ENCODE measurements at regions not wholly inside any gene's neighbourhood (a gene's known extent, or its start where the extent isn't known, plus 50 kb on each side); places are given as distances from the start of the nearest gene placed in this dataset.

DNA sequence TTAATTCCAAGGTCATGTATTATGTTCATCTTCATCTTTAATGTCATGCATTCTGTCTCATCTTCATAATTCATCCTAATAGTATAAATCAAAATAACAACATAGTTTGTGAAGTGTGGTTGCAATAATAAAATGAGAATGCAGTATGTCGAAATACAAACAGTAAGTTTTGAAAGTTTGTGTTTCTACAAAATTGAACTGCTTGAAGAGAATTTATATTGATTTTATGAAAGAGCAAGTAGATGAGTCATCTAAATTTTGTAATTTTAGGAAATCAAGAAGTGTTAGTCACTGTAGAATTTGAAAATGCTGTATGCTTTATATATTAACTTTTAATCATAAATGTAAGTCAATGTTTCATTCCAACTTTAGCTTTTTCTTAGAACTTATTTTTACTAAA, 190.5 kb upstream of the PPP1R3A start:
- ChIA-PET POLR2A (no interaction called here), CTCF (no interaction called here)
- TF ChIP-seq, protein P1, sequence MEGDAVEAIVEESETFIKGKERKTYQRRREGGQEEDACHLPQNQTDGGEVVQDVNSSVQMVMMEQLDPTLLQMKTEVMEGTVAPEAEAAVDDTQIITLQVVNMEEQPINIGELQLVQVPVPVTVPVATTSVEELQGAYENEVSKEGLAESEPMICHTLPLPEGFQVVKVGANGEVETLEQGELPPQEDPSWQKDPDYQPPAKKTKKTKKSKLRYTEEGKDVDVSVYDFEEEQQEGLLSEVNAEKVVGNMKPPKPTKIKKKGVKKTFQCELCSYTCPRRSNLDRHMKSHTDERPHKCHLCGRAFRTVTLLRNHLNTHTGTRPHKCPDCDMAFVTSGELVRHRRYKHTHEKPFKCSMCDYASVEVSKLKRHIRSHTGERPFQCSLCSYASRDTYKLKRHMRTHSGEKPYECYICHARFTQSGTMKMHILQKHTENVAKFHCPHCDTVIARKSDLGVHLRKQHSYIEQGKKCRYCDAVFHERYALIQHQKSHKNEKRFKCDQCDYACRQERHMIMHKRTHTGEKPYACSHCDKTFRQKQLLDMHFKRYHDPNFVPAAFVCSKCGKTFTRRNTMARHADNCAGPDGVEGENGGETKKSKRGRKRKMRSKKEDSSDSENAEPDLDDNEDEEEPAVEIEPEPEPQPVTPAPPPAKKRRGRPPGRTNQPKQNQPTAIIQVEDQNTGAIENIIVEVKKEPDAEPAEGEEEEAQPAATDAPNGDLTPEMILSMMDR (IDR thresholded peaks at IDR 0.05; ENCODE audit: insufficient read depth, low read length, missing control alignments): no peak
- no peak for DNase-seq (ENCODE audit: low read depth, low spot score)
- H3K4me3 ChIP-seq (ENCODE audit: low read depth, low read length): no peak overlapping the region

DNA sequence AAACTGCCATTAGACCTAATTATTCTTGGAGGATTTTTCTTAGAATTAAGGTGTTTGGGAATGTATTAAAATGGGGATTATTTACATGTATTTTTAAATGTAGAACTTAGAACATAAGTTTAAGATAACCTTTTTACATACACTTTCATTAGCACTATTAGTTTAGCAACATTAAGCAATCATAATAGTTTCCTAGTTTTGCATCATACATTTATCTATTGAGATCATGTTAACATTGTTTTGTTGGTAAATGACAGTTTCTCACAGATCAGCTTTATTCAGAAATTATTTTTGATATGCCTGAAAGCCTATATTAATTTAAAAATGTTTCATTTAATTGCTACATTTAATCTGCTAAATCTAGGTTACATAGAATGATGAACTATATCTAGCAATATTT, 189.7 kb upstream of the PPP1R3A start:
- TF ChIP-seq, protein P1 (IDR thresholded peaks at IDR 0.05; ENCODE audit: insufficient read depth, low read length, missing control alignments): no peak
- no peak for DNase-seq (ENCODE audit: low read depth, low spot score)
- POLR2A ChIA-PET: no interaction called here
- no peak overlapping the region for H3K4me3 ChIP-seq (ENCODE audit: low read depth, low read length)
- CTCF ChIA-PET: no interaction called here

DNA sequence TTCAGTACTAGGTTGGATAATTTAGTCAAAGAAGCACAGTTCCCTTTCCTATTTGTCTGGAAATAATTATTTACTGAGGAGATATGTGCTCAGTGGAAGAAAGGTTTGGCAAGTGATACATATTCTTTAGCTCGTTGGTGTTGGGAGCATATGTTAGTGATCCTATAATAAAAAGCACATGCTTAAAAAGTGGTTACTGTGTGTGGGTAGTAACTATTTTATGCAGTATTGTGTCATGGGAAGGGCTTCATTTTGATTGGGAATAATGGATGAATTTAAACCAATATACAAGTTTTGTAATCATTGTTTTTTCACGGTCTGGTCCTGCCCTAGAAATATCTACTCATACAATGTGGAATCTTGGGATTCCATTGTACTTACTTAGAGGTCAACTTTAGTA, 188.7 kb upstream of the PPP1R3A start:
- H3K4me3 ChIP-seq (ENCODE audit: low read depth, low read length): no peak overlapping the region
- TF ChIP-seq, protein P1 (IDR thresholded peaks at IDR 0.05; ENCODE audit: insufficient read depth, low read length, missing control alignments): no peak
- ChIA-PET POLR2A (no interaction called here), CTCF (no interaction called here)
- no peak for DNase-seq (ENCODE audit: low read depth, low spot score)

DNA sequence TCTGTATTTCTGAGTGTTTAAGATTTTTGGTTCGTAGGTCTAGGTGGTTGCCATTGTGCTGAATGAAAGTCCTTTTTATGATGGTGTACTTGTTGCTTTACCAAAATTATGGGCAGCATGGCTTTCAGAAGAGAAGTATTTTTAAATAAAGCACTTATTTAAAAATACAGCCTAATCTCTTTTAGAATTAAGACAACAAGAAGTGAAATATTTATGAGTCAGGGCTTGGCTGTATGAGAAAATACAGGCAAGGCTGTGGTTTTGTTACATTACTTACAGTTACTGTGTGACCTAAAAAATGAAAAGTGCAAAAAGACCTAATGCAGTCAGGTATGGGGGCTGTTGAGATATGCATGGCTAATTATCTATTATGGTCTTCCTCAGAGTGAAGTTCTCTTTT, 185.2 kb upstream of the PPP1R3A start:
- POLR2A ChIA-PET: no interaction called here
- TF ChIP-seq, protein P1 (IDR thresholded peaks at IDR 0.05; ENCODE audit: insufficient read depth, low read length, missing control alignments): no peak
- CTCF ChIA-PET: no interaction called here
- DNase-seq (ENCODE audit: low read depth, low spot score): no peak
- no peak overlapping the region for H3K4me3 ChIP-seq (ENCODE audit: low read depth, low read length)

DNA sequence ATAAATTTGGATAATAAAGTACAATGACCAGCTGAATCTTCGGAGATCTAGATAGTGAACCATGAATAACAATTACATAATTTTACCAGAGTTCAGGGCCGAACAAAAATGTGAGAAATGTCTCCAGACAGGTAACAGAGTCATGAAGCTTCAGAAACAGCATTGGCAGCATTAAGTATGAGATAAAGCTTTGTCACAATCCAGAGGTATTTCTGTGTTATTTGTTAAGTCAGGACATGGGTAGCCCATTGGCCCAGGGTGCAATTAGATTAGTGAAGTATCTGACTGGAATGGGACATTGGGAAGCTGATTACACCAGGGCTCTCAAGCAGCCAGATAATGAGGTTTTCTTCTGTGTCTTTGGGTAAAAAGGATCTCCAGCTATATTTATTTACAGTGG, 184.2 kb upstream of the PPP1R3A start:
- POLR2A ChIA-PET: no interaction called here
- no peak for DNase-seq (ENCODE audit: low read depth, low spot score)
- CTCF ChIA-PET: no interaction called here
- H3K4me3 ChIP-seq (ENCODE audit: low read depth, low read length): no peak overlapping the region
- TF ChIP-seq, protein P1 (IDR thresholded peaks at IDR 0.05; ENCODE audit: insufficient read depth, low read length, missing control alignments): no peak

DNA sequence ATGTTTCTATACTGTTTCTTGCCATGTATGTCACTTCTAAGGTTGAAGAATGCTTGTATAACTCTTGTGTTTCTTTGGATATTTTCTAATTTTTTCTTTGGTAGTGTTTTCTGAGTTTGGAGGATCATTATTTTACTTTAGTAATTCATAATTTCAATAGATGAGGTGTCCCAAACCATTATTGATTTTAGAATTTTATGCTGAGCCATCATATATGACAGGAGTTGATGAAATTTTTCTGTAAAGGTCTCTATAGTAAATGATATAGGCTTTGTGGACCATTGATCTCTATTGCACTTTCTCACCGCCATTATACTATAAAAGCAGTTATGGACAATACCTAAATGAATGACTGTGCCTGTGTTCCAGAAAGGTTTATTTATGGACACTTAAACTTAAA, 183.3 kb upstream of the PPP1R3A start:
- no peak for DNase-seq (ENCODE audit: low read depth, low spot score)
- CTCF ChIA-PET: no interaction called here
- no peak overlapping the region for H3K4me3 ChIP-seq (ENCODE audit: low read depth, low read length)
- TF ChIP-seq, protein P1 (IDR thresholded peaks at IDR 0.05; ENCODE audit: insufficient read depth, low read length, missing control alignments): no peak
- POLR2A ChIA-PET: no interaction called here

Data from AG04449 (cell line).